ENCODE measurements at regions not wholly inside any gene's neighbourhood (a gene's known extent, or its start where the extent isn't known, plus 50 kb on each side); places are given as distances from the start of the nearest gene placed in this dataset.

GRCh38 chr4:176883681-176884418 lies 91.1 kb upstream of the VEGFC start:
- TF ChIP-seq, protein P1, sequence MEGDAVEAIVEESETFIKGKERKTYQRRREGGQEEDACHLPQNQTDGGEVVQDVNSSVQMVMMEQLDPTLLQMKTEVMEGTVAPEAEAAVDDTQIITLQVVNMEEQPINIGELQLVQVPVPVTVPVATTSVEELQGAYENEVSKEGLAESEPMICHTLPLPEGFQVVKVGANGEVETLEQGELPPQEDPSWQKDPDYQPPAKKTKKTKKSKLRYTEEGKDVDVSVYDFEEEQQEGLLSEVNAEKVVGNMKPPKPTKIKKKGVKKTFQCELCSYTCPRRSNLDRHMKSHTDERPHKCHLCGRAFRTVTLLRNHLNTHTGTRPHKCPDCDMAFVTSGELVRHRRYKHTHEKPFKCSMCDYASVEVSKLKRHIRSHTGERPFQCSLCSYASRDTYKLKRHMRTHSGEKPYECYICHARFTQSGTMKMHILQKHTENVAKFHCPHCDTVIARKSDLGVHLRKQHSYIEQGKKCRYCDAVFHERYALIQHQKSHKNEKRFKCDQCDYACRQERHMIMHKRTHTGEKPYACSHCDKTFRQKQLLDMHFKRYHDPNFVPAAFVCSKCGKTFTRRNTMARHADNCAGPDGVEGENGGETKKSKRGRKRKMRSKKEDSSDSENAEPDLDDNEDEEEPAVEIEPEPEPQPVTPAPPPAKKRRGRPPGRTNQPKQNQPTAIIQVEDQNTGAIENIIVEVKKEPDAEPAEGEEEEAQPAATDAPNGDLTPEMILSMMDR (IDR thresholded peaks at IDR 0.05), result no peak
- no peak for TF ChIP-seq POLR2A (IDR thresholded peaks at IDR 0.05)
